GM10266 (cell line): ENCODE measurements at regions not wholly inside any gene's neighbourhood (a gene's known extent, or its start where the extent isn't known, plus 50 kb on each side); places are given as distances from the start of the nearest gene placed in this dataset.

Experiments
- DNase-seq: peaks from one replicate; pipeline ENCODE4 v3.0.0; 2012; ENCODE audit errors: extremely low spot score
- CTCF ChIP-seq: IDR thresholded peaks from 2 replicates; pipeline ENCODE4 v1.5.1; 2012; ENCODE audit warnings: mild to moderate bottlenecking, low read depth; ENCODE audit not compliant: control insufficient read depth, insufficient read depth; ENCODE audit errors: missing control alignments

- no peak for TF ChIP-seq CTCF
- no peak for DNase-seq
Measured at GRCh38 chr9:78881295-78881694, 584.4 kb downstream of the PSAT1 start.

DNA sequence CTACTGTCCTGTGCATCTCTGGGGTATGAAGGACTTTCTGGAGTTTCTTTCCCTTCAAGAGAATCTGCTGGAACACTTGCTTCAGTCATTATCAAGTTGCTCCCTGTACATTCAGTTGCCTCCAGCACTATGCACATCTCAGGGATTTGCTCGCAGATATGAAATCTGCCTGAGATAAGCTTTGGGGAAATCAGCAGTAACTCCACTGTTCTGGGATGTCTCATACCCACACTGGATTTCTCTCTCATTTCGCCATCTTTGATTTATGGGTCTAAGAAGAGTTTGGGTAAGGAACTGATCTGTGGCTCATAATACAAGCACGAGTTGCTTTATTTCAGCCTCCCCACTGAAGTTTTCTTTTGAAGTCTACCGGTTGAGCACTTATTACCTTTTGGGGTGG, 585.6 kb downstream of the PSAT1 start:
- no peak for DNase-seq
- no peak for TF ChIP-seq CTCF

DNA sequence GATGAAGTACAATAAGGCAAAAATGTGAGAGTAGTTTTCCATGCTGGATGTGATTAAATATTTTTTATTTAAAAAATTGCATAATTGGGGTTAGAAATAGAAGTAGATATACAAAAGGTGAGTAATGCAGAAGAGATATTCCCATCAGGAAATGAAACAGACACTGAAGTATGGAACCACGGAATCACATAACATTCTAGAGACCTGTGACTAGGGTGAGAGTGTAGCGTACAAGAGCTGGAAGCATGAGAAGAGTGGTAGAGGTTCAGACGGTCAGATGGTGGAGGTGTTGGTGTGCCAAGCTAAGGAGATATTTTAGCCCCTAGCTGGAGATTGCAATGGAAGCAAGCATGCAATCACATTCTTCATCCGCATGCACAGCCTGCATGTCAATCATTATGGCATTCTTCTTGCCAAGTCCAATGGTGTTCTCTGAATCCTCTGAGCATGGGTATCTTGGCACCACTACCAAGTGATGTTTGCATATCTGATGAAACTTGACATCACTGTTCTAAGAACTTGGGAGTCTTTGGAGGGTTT, 587.8 kb downstream of the PSAT1 start:
- TF ChIP-seq CTCF, result no peak
- DNase-seq, result no peak

GRCh38 chr9:78892182-78892581, 595.3 kb downstream of the PSAT1 start:
- DNase-seq, result no peak
- TF ChIP-seq CTCF, result no peak

GRCh38 chr9:78892769-78893168, 595.8 kb downstream of the PSAT1 start:
- no peak for DNase-seq
- no peak for TF ChIP-seq CTCF

DNA sequence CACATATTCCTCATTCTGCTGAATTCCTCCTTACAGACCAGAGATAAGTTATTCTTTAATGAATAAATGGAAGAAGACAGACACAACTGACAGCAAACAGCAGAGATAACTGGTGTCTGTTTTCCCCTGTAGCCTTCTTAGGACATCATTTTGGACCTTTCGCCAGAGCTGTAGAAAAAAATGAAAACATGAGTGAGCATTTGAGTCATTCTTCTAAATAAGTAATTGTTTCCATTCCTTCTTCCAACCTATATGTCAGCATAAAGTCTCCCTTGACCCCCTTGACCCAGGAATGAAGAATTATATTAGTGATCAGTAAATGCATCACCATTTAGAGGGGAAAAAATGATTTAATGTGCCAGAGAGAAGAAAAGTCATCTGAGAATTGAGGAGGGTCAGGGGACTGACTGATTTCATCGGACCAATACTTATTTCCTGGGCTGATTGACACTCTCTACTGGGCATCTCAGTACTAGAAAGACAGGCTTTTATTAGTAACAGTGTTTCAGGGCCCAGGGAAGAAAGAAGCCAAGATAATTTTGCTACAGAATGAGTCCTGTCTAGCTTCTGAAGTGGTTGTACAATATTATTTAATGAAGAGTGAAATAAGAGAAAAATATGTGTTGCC, 597.0 kb downstream of the PSAT1 start:
- TF ChIP-seq CTCF, result no peak
- DNase-seq, result no peak

- TF ChIP-seq CTCF, result no peak
- no peak for DNase-seq
Measured at GRCh38 chr9:78896479-78896878, 599.6 kb downstream of the PSAT1 start.
